ENCODE measurements at regions not wholly inside any gene's neighbourhood (a gene's known extent, or its start where the extent isn't known, plus 50 kb on each side); places are given as distances from the start of the nearest gene placed in this dataset.

DNA sequence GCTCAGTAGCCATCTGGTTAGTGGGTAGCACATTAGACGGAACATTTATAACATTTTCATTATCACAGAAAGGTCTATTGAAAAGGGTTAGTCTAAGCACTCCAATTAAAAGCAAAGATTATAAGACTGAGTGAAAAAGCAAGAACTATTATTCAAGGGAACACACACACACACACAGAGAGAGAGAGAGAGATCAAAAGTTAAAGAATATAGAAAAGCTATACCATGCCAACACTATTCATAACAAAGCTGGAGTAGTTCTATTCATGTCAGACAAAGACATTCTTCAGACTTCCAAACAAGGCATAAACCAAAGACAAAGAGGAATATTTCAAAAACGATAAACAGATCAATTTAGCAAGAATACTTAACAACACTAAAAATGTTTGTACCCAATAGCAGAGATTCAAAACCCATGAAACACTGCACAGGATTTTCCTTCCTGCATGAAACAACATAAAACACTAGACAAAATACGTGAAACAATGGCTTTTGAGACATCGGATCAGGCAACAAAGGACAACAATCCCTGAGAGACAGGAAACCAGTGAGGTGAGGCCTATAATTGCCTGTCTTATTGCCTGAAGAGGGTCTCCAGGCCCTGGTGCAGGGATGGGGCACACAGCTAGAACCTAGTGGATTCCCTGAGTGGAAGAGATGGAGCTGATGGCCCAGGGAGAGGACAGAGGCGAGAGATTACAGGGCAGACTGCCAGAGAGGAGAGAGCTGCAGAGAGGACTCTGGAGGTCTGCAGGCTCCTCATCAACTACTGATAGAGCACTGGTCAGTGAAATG is 83.6 kb upstream of the NPAS2 start:
- no peak overlapping the region for H3K27ac ChIP-seq (ENCODE audit: low read depth, low read length)
- no peaks in the 10 kb centered on the region for H3K27me3 ChIP-seq (ENCODE audit: control insufficient read depth, insufficient read depth, low read length)
- POLR2A ChIA-PET = interaction anchor here (0.7 kb wide), 1 partner anchor 1559 kb away, joined by 7 read pairs; no protein-coding TSS in a partner anchor
- no peak for DNase-seq (ENCODE audit: low read depth, low spot score)
- CTCF ChIA-PET = interaction anchor here (0.5 to 0.7 kb wide), 2 partner anchors 119 to 134 kb away, joined by 3 to 7 read pairs; no protein-coding TSS in a partner anchor
- no peaks in the 10 kb centered on the region for H3K9me3 ChIP-seq (ENCODE audit: control insufficient read depth, insufficient read depth, low read length)
- TF ChIP-seq, protein P1, sequence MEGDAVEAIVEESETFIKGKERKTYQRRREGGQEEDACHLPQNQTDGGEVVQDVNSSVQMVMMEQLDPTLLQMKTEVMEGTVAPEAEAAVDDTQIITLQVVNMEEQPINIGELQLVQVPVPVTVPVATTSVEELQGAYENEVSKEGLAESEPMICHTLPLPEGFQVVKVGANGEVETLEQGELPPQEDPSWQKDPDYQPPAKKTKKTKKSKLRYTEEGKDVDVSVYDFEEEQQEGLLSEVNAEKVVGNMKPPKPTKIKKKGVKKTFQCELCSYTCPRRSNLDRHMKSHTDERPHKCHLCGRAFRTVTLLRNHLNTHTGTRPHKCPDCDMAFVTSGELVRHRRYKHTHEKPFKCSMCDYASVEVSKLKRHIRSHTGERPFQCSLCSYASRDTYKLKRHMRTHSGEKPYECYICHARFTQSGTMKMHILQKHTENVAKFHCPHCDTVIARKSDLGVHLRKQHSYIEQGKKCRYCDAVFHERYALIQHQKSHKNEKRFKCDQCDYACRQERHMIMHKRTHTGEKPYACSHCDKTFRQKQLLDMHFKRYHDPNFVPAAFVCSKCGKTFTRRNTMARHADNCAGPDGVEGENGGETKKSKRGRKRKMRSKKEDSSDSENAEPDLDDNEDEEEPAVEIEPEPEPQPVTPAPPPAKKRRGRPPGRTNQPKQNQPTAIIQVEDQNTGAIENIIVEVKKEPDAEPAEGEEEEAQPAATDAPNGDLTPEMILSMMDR (IDR thresholded peaks at IDR 0.05; ENCODE audit: low read depth, low read length) = no peak
- no peak overlapping the region for H3K4me3 ChIP-seq (ENCODE audit: low read depth, low read length)

- Histone ChIP-seq H3K27me3 (ENCODE audit: control insufficient read depth, insufficient read depth, low read length) (no peaks in the 10 kb centered on the region), H3K27ac (ENCODE audit: low read depth, low read length) (no peak overlapping the region), H3K9me3 (ENCODE audit: control insufficient read depth, insufficient read depth, low read length) (no peaks in the 10 kb centered on the region), H3K4me3 (ENCODE audit: low read depth, low read length) (no peak overlapping the region)
- POLR2A ChIA-PET = interaction anchor here (1.5 kb wide), 1 partner anchor 262 kb away, joined by 4 read pairs; the partner anchor contains the start of gene RPL31
- CTCF ChIA-PET = no interaction called here
- no peak for DNase-seq (ENCODE audit: low read depth, low spot score)
- TF ChIP-seq, protein P1 (IDR thresholded peaks at IDR 0.05; ENCODE audit: low read depth, low read length) = no peak
Observed at GRCh38 chr2:100739735-100740432, 80.1 kb upstream of the NPAS2 start.

DNA sequence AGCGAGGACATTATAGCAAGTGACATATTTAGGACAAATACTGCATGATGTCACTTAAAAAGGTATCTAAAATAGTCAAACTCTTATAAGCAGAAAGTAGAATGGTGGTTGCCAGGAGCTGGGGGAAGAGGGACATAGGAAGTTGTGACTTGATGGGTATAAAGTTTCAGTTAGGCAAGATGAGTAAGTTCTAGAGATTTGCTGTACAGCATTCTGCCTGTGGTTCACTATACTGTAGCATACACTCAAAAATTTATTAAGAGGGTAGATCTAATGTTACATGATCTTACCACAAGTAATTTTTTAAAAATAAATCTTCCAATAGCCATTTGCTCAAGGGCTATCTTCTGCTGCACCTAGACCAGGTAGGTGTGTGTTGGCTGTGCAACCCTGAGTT is 78.1 kb upstream of the NPAS2 start:
- TF ChIP-seq, protein P1 (IDR thresholded peaks at IDR 0.05; ENCODE audit: low read depth, low read length) = no peak
- DNase-seq (ENCODE audit: low read depth, low spot score) = no peak
- Histone ChIP-seq H3K27me3 (ENCODE audit: control insufficient read depth, insufficient read depth, low read length) (no peaks in the 10 kb centered on the region), H3K27ac (ENCODE audit: low read depth, low read length) (peak overlapping the region; percentile 100), H3K9me3 (ENCODE audit: control insufficient read depth, insufficient read depth, low read length) (no peaks in the 10 kb centered on the region), H3K4me3 (ENCODE audit: low read depth, low read length) (peak overlapping the region; percentile 5)
- POLR2A ChIA-PET = interaction anchor here (0.6 to 1.9 kb wide), 12 partner anchors 8 to 450 kb away, joined by 3 to 12 read pairs (median 7); partner anchors contain the start of gene RPL31
- CTCF ChIA-PET = interaction anchor here (0.8 kb wide), 1 partner anchor 16 kb away, joined by 3 read pairs; no protein-coding TSS in a partner anchor

DNA sequence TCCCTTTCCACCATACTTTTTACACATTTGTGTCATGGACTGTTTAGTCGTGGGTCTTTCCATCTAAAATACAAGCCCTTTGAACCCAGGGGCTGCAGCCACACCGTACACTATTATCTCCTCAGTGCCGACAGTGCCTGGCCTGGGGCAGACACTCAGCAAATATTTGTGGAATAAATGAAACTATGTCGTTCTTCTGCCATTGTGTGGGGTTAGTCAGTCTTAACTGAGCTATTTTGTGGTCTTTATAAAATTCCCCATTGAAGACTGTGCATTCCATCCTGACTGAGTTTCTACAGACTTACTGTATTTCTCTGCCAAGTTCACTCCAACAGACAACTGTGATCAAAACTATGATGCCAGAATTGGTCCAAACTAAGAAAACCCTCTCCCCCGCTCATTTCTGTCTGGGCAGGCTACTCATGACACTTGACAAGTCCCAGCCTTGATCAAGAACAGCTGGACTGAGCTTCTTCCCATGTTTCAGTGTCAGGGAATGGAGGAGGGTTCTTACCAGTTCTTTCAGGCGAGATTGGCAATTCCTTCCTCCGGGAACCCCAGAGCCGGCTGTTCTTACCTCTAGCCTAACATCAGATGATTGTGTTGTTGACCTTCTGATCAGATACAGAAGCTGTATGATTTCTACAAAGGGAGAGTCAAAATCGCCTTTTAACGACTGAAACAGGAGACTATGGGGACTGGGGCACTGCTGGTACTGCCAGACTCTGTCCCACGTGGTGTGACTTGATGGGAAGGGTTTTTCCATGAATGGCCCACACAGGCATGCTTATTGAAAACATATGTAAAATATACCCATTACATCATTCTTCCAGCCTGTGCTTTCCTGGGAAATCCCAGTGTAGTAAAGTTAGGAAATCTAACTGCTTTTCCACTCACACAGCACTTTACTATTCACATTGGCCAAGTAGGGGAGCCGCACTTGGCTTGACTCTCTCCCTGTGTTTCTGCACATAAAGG is 77.4 kb upstream of the NPAS2 start:
- H3K9me3 ChIP-seq (ENCODE audit: control insufficient read depth, insufficient read depth, low read length) = no peaks in the 10 kb centered on the region
- peak overlapping the region; percentile 30 for H3K4me3 ChIP-seq (ENCODE audit: low read depth, low read length)
- POLR2A ChIA-PET = interaction anchor here (0.6 to 1.9 kb wide), 12 partner anchors 9 to 450 kb away, joined by 3 to 12 read pairs (median 7); partner anchors contain the start of gene RPL31
- H3K27ac ChIP-seq (ENCODE audit: low read depth, low read length) = peak overlapping the region; percentile 100
- peak; percentile 94 for DNase-seq (ENCODE audit: low read depth, low spot score)
- TF ChIP-seq, protein P1 (IDR thresholded peaks at IDR 0.05; ENCODE audit: low read depth, low read length) = no peak
- H3K27me3 ChIP-seq (ENCODE audit: control insufficient read depth, insufficient read depth, low read length) = no peaks in the 10 kb centered on the region
- CTCF ChIA-PET = interaction anchor here (0.8 kb wide), 1 partner anchor 15 kb away, joined by 3 read pairs; no protein-coding TSS in a partner anchor
